ENCODE measurements at regions not wholly inside any gene's neighbourhood (a gene's known extent, or its start where the extent isn't known, plus 50 kb on each side); places are given as distances from the start of the nearest gene placed in this dataset.
"Not testable (repeated sequence)": the region's sequence is repeated elsewhere in the genome, so short reads cannot be mapped to it uniquely, and the experiment has no call there.

- no peak overlapping the region for H3K4me3 ChIP-seq (ENCODE audit: low read depth, low read length)
- DNase-seq (ENCODE audit: low read depth), result no peak
Observed at GRCh38 chr14:97065305-97066067, 268.3 kb downstream of the VRK1 start.

GRCh38 chr14:97066068-97066899, 269.1 kb downstream of the VRK1 start:
- no peak for DNase-seq (ENCODE audit: low read depth)
- H3K4me3 ChIP-seq (ENCODE audit: low read depth, low read length), result no peak overlapping the region

- not testable (repeated sequence) for H3K4me3 ChIP-seq (ENCODE audit: low read depth, low read length); DNase-seq (ENCODE audit: low read depth)
Observed at GRCh38 chr14:97068293-97068692, 271.1 kb downstream of the VRK1 start.

- H3K4me3 ChIP-seq (ENCODE audit: low read depth, low read length), result no peak overlapping the region
- no peak for DNase-seq (ENCODE audit: low read depth)
Observed at GRCh38 chr14:97070259-97070658, 273.1 kb downstream of the VRK1 start.

- H3K4me3 ChIP-seq (ENCODE audit: low read depth, low read length), result no peak overlapping the region
- no peak for DNase-seq (ENCODE audit: low read depth)
Observed at GRCh38 chr14:97071177-97071576, 274.0 kb downstream of the VRK1 start.

GRCh38 chr14:97073622-97074021, 276.4 kb downstream of the VRK1 start:
- no peak for DNase-seq (ENCODE audit: low read depth)
- H3K4me3 ChIP-seq (ENCODE audit: low read depth, low read length), result no peak overlapping the region

GRCh38 chr14:97074456-97074855, 277.3 kb downstream of the VRK1 start:
- no peak overlapping the region for H3K4me3 ChIP-seq (ENCODE audit: low read depth, low read length)
- no peak for DNase-seq (ENCODE audit: low read depth)

- no peak overlapping the region for H3K4me3 ChIP-seq (ENCODE audit: low read depth, low read length)
- DNase-seq (ENCODE audit: low read depth), result no peak
Observed at GRCh38 chr14:97074856-97075255, 277.7 kb downstream of the VRK1 start.

GRCh38 chr14:97077253-97077653, 280.1 kb downstream of the VRK1 start:
- no peak overlapping the region for H3K4me3 ChIP-seq (ENCODE audit: low read depth, low read length)
- DNase-seq (ENCODE audit: low read depth), result peak; percentile 33

GRCh38 chr14:97077687-97078086, 280.5 kb downstream of the VRK1 start:
- no peak for DNase-seq (ENCODE audit: low read depth)
- no peak overlapping the region for H3K4me3 ChIP-seq (ENCODE audit: low read depth, low read length)

- DNase-seq (ENCODE audit: low read depth), result no peak
- no peak overlapping the region for H3K4me3 ChIP-seq (ENCODE audit: low read depth, low read length)
Observed at GRCh38 chr14:97080991-97081390, 283.8 kb downstream of the VRK1 start.

GRCh38 chr14:97095269-97095668, 298.1 kb downstream of the VRK1 start:
- DNase-seq (ENCODE audit: low read depth), result no peak
- no peak overlapping the region for H3K4me3 ChIP-seq (ENCODE audit: low read depth, low read length)

GRCh38 chr14:97097296-97097695, 300.1 kb downstream of the VRK1 start:
- H3K4me3 ChIP-seq (ENCODE audit: low read depth, low read length), result no peak overlapping the region
- DNase-seq (ENCODE audit: low read depth), result no peak

- H3K4me3 ChIP-seq (ENCODE audit: low read depth, low read length), result no peak overlapping the region
- DNase-seq (ENCODE audit: low read depth), result no peak
Observed at GRCh38 chr14:97100306-97100705, 303.1 kb downstream of the VRK1 start.

GRCh38 chr14:97101561-97101960, 304.4 kb downstream of the VRK1 start:
- no peak for DNase-seq (ENCODE audit: low read depth)
- no peak overlapping the region for H3K4me3 ChIP-seq (ENCODE audit: low read depth, low read length)

- no peak overlapping the region for H3K4me3 ChIP-seq (ENCODE audit: low read depth, low read length)
- DNase-seq (ENCODE audit: low read depth), result no peak
Observed at GRCh38 chr14:97104029-97104428, 306.8 kb downstream of the VRK1 start.

GRCh38 chr14:97106166-97106565, 309.0 kb downstream of the VRK1 start:
- DNase-seq (ENCODE audit: low read depth), result no peak
- H3K4me3 ChIP-seq (ENCODE audit: low read depth, low read length), result no peak overlapping the region

GRCh38 chr14:97106609-97107008, 309.4 kb downstream of the VRK1 start:
- H3K4me3 ChIP-seq (ENCODE audit: low read depth, low read length), result no peak overlapping the region
- no peak for DNase-seq (ENCODE audit: low read depth)

- no peak for DNase-seq (ENCODE audit: low read depth)
- no peak overlapping the region for H3K4me3 ChIP-seq (ENCODE audit: low read depth, low read length)
Observed at GRCh38 chr14:97107080-97107479, 309.9 kb downstream of the VRK1 start.

- DNase-seq (ENCODE audit: low read depth), result no peak
- no peak overlapping the region for H3K4me3 ChIP-seq (ENCODE audit: low read depth, low read length)
Observed at GRCh38 chr14:97107760-97108159, 310.6 kb downstream of the VRK1 start.

GRCh38 chr14:97109234-97109633, 312.1 kb downstream of the VRK1 start:
- no peak for DNase-seq (ENCODE audit: low read depth)
- no peak overlapping the region for H3K4me3 ChIP-seq (ENCODE audit: low read depth, low read length)
